ENCODE measurements at regions not wholly inside any gene's neighbourhood (a gene's known extent, or its start where the extent isn't known, plus 50 kb on each side); places are given as distances from the start of the nearest gene placed in this dataset.

DNA sequence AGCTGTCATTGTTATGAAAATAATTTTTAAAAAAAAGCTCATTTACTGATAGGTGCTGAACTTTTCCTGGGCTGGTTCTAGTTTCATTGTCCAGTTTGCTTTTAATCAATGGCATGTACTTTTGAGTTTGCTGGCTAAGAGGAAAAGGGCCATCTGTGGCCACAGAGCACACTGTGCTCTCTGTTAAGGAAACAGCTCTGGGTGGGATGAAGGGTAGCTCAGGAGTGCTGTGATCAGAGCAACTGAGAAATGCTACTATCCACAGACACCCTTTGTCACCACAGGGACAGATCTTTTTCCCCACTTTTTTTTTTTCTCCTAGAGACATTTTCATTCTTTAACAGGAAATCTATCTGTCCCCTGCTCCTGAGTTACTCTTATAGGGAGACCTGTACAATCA, 387.1 kb upstream of the PRICKLE1 start:
- TF ChIP-seq, protein P1, sequence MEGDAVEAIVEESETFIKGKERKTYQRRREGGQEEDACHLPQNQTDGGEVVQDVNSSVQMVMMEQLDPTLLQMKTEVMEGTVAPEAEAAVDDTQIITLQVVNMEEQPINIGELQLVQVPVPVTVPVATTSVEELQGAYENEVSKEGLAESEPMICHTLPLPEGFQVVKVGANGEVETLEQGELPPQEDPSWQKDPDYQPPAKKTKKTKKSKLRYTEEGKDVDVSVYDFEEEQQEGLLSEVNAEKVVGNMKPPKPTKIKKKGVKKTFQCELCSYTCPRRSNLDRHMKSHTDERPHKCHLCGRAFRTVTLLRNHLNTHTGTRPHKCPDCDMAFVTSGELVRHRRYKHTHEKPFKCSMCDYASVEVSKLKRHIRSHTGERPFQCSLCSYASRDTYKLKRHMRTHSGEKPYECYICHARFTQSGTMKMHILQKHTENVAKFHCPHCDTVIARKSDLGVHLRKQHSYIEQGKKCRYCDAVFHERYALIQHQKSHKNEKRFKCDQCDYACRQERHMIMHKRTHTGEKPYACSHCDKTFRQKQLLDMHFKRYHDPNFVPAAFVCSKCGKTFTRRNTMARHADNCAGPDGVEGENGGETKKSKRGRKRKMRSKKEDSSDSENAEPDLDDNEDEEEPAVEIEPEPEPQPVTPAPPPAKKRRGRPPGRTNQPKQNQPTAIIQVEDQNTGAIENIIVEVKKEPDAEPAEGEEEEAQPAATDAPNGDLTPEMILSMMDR (IDR thresholded peaks at IDR 0.05; ENCODE audit: low read depth, low read length), result no peak
- TF ChIP-seq POLR2A (IDR thresholded peaks at IDR 0.05; ENCODE audit: extremely low read depth, insufficient read length) (no peak), MYC (IDR thresholded peaks at IDR 0.05; ENCODE audit: low read depth, low read length) (no peak)
- TF ChIP-seq, protein P2, sequence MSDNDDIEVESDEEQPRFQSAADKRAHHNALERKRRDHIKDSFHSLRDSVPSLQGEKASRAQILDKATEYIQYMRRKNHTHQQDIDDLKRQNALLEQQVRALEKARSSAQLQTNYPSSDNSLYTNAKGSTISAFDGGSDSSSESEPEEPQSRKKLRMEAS (IDR thresholded peaks at IDR 0.05; ENCODE audit: low read depth, low read length), result no peak
